Mesothelial cell of epicardium (in vitro differentiated cells): ENCODE measurements at regions not wholly inside any gene's neighbourhood (a gene's known extent, or its start where the extent isn't known, plus 50 kb on each side); places are given as distances from the start of the nearest gene placed in this dataset.

Source experiments
- DNase-seq, 2 experiments: peaks; one replicate each; pipeline ENCODE4 v3.0.0; 2021; ENCODE audit warnings: low spot score in 2 of 2; ENCODE audit not compliant: unreplicated experiment in 2 of 2
- H3K27ac Mint-ChIP-seq: 2 replicates; pipeline ENCODE4 v1.8.0; 2021; ENCODE audit warnings: mixed read lengths
- H3K27me3 Mint-ChIP-seq: 2 replicates; pipeline ENCODE4 v1.8.0; 2021; ENCODE audit warnings: low read depth, mixed read lengths
- H3K36me3 Mint-ChIP-seq: 2 replicates; pipeline ENCODE4 v1.8.0; 2021; ENCODE audit warnings: mixed read lengths
- H3K4me1 Mint-ChIP-seq: 2 replicates; pipeline ENCODE4 v1.8.0; 2021; ENCODE audit warnings: mixed read lengths
- H3K4me3 Mint-ChIP-seq: 2 replicates; pipeline ENCODE4 v1.8.0; 2021; ENCODE audit warnings: mild to moderate bottlenecking, moderate library complexity, mixed read lengths
- H3K9me3 Mint-ChIP-seq: 2 replicates; pipeline ENCODE4 v1.8.0; 2021; ENCODE audit warnings: mixed read lengths
- TF ChIP-seq, protein P1 (sequence below): fragments of 200-600 bp; sonication (generic); IDR thresholded peaks from one replicate; pipeline ENCODE4 v1.5.0; 2021; ENCODE audit warnings: antibody characterized with exemption; ENCODE audit not compliant: unreplicated experiment

DNA sequence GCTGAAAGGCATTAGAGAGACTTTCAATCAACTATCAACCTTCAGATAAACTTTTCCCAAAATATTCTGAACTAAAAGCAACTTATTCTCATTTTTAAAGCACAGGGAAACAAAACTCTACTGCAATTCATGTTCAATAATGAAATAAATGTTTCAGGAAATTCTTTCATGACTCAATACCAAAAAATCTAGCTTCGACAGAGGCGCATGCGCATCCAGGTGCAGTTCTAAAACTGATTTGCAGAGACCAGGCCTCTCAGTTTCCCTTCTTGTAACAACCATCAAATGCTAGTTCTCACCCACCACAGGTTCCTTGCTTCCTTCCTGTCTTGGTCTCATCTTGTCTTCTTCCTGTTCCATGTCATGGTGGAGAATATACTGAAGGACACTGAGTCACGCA is 55.3 kb upstream of the NRBF2 start:
- Mint-ChIP-seq H3K27ac (no peak overlapping the region), H3K27me3 (peaks cover 31% of the 10 kb centered on the region)

GRCh38 chr10:63072951-63073350 is 60.2 kb upstream of the NRBF2 start:
- TF ChIP-seq, protein P1, sequence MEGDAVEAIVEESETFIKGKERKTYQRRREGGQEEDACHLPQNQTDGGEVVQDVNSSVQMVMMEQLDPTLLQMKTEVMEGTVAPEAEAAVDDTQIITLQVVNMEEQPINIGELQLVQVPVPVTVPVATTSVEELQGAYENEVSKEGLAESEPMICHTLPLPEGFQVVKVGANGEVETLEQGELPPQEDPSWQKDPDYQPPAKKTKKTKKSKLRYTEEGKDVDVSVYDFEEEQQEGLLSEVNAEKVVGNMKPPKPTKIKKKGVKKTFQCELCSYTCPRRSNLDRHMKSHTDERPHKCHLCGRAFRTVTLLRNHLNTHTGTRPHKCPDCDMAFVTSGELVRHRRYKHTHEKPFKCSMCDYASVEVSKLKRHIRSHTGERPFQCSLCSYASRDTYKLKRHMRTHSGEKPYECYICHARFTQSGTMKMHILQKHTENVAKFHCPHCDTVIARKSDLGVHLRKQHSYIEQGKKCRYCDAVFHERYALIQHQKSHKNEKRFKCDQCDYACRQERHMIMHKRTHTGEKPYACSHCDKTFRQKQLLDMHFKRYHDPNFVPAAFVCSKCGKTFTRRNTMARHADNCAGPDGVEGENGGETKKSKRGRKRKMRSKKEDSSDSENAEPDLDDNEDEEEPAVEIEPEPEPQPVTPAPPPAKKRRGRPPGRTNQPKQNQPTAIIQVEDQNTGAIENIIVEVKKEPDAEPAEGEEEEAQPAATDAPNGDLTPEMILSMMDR: no peak

More for the DNA sequence above, 55.3 kb upstream of the NRBF2 start:
- no peaks in the 10 kb centered on the region for H3K9me3 Mint-ChIP-seq
- TF ChIP-seq, protein P1: no peak
- no peak overlapping the region for H3K4me3 Mint-ChIP-seq
- no peak for DNase-seq
- H3K36me3 Mint-ChIP-seq: no peaks in the 10 kb centered on the region
- H3K4me1 Mint-ChIP-seq: no peaks in the 10 kb centered on the region

DNA sequence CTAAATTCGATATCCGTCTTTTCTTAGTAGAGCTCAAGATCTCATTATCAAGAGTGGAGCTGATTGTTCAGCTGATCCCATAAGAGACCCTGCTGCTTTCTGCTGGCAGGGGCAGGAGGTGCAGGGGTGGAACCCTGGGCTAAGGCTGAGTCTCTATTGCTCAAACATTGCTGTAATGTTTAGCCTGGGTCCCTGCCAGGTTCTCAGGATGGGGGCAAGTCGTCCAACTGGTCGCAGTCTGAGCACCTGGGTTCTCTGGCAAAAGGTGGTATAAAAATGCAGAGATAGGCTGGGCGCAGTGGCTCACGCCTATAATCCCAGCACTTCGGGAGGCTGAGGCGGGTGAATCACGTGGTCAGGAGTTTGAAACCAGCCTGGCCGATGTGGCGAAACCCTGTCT is 62.0 kb upstream of the NRBF2 start:
- Mint-ChIP-seq H3K36me3 (no peaks in the 10 kb centered on the region), H3K9me3 (no peaks in the 10 kb centered on the region), H3K4me3 (no peak overlapping the region), H3K27me3 (peaks cover 38% of the 10 kb centered on the region), H3K4me1 (peaks cover 3% of the 10 kb centered on the region), H3K27ac (no peak overlapping the region)
- TF ChIP-seq, protein P1: no peak
- DNase-seq: no peak

More at GRCh38 chr10:63072951-63073350, 60.2 kb upstream of the NRBF2 start:
- Mint-ChIP-seq H3K27ac (no peak overlapping the region), H3K4me3 (no peak overlapping the region), H3K4me1 (peaks cover 2% of the 10 kb centered on the region), H3K36me3 (no peaks in the 10 kb centered on the region), H3K27me3 (peaks cover 37% of the 10 kb centered on the region), H3K9me3 (no peaks in the 10 kb centered on the region)
- no peak for DNase-seq

DNA sequence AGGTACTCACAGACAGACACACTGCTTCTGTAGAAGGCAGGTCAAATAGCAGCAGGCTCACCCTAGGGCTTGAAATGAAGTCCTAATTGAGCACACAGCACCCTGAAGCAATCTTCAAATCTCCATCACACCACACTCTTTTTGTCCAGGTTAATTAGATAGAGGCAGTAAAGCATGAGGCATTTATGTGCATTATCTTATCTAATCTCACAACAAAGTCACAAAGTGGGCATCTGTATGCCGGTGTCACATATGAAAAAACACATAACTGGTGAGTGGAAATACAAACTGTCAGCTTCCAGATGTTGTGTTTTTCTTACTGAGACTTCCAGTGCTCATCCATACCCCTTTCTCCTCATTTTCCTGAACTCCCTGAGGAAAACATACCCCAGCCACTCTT is 63.8 kb upstream of the NRBF2 start:
- DNase-seq: no peak
- TF ChIP-seq, protein P1: no peak
- H3K4me1 Mint-ChIP-seq: peaks cover 3% of the 10 kb centered on the region
- peaks cover 29% of the 10 kb centered on the region for H3K27me3 Mint-ChIP-seq
- H3K27ac Mint-ChIP-seq: no peak overlapping the region
- no peak overlapping the region for H3K4me3 Mint-ChIP-seq
- H3K36me3 Mint-ChIP-seq: no peaks in the 10 kb centered on the region
- no peaks in the 10 kb centered on the region for H3K9me3 Mint-ChIP-seq

GRCh38 chr10:63068246-63068645 is 64.9 kb upstream of the NRBF2 start:
- TF ChIP-seq, protein P1: no peak
- H3K27ac Mint-ChIP-seq: no peak overlapping the region
- peaks cover 22% of the 10 kb centered on the region for H3K27me3 Mint-ChIP-seq
- peaks cover 3% of the 10 kb centered on the region for H3K4me1 Mint-ChIP-seq
- H3K36me3 Mint-ChIP-seq: no peaks in the 10 kb centered on the region
- H3K9me3 Mint-ChIP-seq: no peaks in the 10 kb centered on the region
- no peak overlapping the region for H3K4me3 Mint-ChIP-seq
- no peak for DNase-seq

DNA sequence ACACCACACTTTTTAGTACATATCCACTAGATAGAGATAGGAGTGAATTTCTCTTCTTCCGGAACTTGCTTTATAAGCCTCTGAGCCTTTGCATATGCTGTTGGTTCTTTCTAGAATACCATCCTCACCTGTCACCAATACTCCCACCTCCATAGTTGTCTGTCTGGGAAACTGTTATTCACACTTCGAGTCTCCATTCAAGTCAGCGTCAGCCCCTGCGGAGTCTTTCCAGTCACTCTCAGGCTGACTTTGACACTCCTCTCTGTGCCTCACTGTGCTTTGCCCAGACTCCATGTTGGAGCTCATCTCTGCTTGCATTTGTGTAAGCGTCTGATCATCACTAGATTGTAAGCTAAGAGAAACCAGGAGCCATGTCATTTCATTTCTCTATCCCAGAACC is 66.5 kb upstream of the NRBF2 start:
- Mint-ChIP-seq H3K36me3 (no peaks in the 10 kb centered on the region), H3K9me3 (no peaks in the 10 kb centered on the region), H3K27ac (no peak overlapping the region), H3K27me3 (peaks cover 15% of the 10 kb centered on the region), H3K4me1 (peaks cover 3% of the 10 kb centered on the region), H3K4me3 (no peak overlapping the region)
- no peak for DNase-seq
- TF ChIP-seq, protein P1: no peak
